IPS-NIHi7 (cell line): ENCODE measurements at regions not wholly inside any gene's neighbourhood (a gene's known extent, or its start where the extent isn't known, plus 50 kb on each side); places are given as distances from the start of the nearest gene placed in this dataset.

ENCODE experiments used
- DNase-seq: peaks from one replicate; pipeline ENCODE4 v3.0.0; 2012; ENCODE audit warnings: mixed read lengths; ENCODE audit errors: extremely low spot score

DNA sequence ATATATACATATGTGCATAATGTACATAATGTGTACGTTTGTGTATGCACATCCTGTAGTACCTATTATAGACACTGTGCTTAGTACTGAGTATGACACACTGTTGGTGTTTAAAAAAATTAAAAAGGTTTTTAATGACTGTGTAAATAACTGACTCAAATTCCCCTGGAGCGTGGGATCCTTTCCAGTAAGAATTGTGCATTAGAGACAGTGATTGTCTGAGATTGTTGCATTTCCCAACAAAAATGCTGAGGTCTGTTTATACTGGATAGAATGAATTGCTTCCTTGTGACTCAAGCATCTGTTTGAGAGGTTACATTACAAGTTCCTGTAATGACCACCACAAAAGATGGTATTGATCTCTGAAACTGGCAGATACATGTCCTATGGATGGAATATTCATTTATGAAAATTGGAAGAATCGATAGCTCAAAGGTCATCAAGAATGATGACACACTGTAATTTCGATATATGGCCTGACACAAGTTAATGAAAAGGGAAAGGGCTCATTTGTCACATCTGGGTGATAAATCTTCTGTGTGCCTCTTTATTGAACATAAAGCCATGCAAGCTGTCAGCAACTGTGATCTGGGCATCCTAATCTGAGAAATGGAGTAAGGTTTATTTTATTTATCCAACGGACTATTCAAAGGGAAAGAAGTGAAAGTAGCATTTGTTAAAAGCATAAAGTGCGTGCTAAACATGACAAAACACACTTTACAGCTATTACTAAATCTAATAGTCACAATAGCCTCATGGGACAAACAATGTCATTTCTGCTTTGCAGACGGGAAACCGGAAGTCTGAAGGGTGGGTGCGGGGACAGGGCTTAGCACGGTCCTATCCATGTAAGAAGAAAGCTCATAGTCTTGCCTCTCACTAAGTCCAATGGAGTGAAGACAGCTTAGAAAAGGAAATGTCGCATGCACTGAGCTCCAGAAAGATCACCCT is 228.8 kb downstream of the CDH11 start:
- DNase-seq = no peak

DNA sequence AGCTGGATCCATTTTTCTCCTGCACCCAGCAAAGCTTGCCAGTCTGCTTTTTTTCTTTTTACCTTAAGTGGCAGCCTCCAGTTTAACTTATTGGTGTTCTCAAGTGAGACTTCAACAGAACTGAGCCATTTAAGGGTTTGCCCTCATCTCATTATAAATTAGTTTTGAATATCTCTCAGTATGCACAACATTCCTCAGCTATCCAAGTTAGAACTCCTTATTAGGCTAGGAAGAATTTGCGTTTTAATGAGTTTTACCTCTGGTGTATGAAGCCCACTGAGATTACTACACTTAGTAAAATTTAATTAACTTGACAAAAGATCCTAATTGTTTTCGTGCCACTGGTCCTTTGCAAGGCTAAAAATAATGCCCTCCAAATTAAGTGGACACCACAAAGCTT is 232.4 kb downstream of the CDH11 start:
- no peak for DNase-seq

DNA sequence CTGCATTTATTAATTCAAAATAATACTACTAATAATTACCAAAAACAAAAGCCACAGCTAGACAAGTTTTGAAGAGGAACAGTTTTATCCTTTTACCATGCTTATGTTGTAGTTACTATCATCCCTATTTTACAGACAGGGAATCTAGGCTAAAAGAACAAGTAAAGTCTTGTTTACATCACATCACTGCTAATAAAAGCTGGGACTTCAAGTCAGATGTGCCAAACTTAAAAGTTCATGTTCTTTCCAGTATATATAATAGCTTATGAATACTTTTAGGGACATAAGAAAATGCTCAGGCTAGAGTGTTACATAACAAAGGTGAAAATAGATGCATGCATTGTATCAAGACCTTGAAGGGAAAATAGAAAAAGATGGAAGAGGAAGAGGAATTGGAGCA is 234.2 kb downstream of the CDH11 start:
- no peak for DNase-seq

GRCh38 chr16:64882078-64882784 is 239.6 kb downstream of the CDH11 start:
- DNase-seq = no peak

- DNase-seq = no peak
Observed at GRCh38 chr16:64880994-64881393, 240.9 kb downstream of the CDH11 start.

- no peak for DNase-seq
Observed at GRCh38 chr16:64880006-64880405, 241.9 kb downstream of the CDH11 start.

DNA sequence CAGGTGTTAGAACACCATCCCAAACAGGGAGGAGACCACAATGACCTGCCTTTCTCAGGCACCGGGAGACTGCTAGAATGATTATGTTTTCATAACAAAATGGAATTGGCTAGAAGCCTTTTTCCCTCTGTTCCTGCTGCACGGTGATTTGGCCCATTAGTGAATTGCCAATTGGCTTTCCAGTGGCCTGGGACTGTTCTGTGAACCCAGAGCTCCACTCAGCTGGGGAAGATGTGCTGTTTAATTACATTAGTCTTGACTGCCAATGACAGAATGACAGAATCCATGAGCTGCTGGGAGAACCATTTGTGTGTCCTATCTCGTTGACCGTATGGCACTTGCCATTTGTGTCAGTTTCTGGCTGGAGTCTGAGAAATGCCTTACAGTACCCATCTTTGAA is 242.9 kb downstream of the CDH11 start:
- DNase-seq = no peak

DNA sequence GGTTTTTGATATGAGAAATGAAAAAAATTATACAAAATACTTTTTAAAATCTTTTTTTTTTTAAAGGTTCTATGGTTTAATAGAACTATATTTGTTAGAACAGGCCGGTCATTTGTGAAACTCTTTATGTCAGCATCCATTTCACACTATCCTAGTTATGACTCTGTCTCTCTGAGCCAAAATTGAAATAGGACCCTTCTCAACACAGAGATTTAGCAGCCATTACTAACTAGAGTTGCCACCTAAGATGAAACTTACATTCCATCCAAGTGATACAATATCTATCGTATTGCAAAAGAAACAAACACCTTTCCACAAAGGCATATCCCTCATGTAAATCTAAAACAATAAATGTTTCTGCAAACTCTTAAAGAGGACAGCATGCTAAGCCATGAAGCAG is 249.8 kb downstream of the CDH11 start:
- DNase-seq = no peak

DNA sequence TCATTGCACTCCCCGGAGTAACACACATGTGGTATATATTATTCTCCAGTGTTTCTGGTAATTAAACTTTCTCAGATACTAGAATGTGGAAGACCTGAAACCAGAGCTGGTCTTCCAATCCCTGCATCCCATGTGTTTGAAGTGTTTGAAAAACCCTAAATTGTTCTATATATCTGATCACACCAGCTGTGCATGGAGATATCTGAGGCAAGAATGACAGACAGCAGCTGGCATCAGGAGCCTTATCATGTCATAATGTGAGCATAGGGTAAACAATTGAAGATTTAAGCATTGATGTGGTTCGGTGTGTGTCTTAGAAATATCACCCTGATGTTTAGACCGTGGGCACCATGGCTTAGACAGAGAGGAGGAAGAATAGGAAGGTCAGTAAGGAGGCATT is 251.0 kb downstream of the CDH11 start:
- no peak for DNase-seq

DNA sequence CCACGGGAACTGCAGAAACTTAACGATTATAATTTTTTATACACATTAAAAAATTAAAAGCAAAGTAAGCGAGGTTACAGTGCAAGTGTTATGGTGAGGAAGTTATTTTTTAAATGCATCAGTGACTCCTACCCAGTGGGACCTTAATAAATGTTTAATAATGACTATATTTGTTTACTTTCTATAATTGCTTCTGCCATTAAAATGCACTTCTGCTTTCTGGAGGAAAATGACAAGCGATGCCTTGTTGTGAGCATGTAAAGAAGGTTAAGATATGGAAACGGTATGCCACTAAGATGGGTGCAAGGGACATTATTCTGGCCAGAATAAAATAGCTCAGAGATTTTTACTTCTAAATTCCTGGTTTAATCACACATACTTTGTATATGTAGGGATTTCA is 252.1 kb downstream of the CDH11 start:
- no peak for DNase-seq

- DNase-seq = no peak
Observed at GRCh38 chr16:64866021-64866420, 255.8 kb downstream of the CDH11 start.

DNA sequence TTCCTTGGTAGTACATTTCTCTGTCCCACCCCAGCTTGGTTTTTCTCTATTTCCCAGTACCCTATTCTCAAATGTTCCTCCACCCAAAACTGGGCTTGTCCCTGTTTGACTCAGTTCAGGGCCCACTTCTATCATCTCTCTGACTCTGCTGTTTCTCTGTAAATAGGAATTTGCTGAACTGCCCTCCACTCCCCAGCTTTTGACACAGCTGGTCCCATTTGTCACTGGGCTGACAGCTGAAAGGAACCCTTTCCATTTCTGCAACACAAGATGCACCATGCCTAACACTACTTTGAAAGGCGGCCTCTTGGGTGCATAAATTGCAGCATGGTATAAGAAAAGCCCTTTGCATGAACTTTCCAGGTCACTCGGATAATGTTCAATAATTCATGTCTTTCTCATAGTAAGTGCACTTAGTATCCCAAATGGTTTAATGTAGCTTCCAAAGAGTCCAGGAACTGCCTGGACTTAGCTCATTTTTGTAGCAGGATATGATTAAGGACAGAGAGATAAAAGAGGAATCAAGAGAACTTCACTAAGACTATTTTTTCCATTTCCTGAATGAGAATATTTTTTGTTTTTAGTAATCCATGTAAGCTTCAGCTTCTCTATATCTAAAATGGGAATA is 256.7 kb downstream of the CDH11 start:
- DNase-seq = no peak

DNA sequence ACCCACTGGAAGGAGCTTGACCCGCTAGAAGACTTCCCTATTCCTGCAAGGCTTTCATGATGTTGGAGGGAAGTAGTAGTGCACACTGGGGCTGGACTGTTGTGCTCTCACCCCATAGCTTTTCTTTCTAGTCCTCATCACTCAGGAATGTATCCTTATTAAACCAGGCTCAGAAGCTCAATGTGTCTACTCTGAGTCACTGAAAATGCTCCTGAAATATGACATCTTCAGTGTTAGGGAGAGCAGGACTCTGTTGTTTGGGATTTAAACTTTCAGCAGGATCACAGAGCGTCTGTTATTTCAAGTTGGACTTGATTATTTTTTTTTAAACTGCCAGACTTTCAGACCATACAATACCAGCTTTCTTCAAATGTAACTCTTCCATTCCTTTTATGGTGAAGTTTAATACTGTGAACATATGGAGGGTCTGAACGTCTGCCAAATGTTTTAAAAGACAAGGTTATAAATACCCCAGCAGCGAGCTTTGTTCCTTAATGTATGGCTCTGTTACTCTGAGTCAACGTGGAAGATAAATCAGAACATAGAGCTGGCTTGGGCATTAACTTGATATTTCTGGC is 257.5 kb downstream of the CDH11 start:
- no peak for DNase-seq

GRCh38 chr16:64858076-64858475 is 263.8 kb downstream of the CDH11 start:
- no peak for DNase-seq

- DNase-seq = no peak
Observed at GRCh38 chr16:64857411-64857810, 264.5 kb downstream of the CDH11 start.

DNA sequence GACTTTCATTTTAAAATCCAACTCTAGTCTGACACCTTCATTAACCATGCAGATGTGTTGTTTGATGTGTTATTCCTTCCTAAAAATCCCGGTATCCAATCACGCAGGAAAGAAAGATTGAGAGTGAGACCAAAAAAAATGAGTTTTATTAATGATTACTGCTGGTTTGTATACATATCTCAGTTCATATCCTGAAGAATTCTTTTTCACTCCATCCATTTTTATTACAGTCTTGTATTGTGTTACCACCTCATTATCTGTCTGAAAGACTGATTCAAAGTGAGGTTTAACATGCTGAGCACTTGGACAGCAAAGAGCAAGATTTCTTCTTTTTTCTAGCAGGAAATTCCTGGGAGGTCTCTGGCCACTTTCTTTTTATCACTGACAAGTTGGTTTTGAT is 268.3 kb downstream of the CDH11 start:
- DNase-seq = no peak

- no peak for DNase-seq
Observed at GRCh38 chr16:64846966-64847365, 274.9 kb downstream of the CDH11 start.

- DNase-seq = no peak
Observed at GRCh38 chr16:64845071-64845470, 276.8 kb downstream of the CDH11 start.

DNA sequence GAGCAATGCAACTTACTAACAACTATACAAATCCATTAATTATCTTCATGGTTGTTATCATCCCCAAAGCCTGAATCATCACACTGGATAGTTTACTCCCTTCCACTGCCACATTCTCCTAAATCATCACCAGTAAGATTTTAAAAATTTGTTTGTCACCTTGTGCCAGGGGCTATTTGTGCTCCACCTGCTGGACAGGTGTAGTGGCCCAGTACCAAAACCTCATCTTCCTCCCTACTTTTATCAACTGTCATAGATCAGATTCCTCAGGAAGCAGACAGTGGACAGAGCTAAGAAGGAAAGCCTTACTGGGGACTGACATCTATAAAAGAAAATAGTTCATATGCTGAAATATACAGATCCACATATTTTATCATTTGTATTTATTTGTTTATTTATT is 280.4 kb downstream of the CDH11 start:
- peak; percentile 16 for DNase-seq

GRCh38 chr16:64841071-64841470 is 280.8 kb downstream of the CDH11 start:
- DNase-seq = no peak

- no peak for DNase-seq
Observed at GRCh38 chr16:64830653-64831052, 291.2 kb downstream of the CDH11 start.

DNA sequence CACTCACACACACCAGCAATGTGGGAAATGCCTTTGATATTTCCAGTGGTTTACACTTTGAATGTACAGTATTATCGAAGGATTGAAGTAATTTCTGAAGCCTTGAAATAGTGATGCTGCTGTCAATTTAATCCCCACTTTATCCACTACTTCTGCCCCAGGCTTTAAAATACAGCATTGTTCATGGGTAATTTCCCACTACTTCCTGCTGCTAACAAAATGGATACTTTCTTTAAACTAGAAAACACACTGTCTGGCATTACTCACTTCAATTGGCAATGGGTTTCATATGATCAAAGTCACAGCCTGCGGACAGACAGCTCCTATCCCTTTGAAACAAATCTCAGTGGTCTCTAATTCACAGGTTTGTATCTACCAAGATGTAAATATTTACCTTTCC is 292.2 kb downstream of the CDH11 start:
- DNase-seq = no peak
